HG03432 (cell line): ENCODE measurements at regions not wholly inside any gene's neighbourhood (a gene's known extent, or its start where the extent isn't known, plus 50 kb on each side); places are given as distances from the start of the nearest gene placed in this dataset.
"Not testable (repeated sequence)": the region's sequence is repeated elsewhere in the genome, so short reads cannot be mapped to it uniquely, and the experiment has no call there.

Experiments used
- ATAC-seq: cut with Tn5 transposase; IDR thresholded peaks from one replicate; pipeline ENCODE4 v1.9.1; 2021; ENCODE audit warnings: mild to moderate bottlenecking, moderate library complexity; ENCODE audit not compliant: unreplicated experiment

GRCh38 chr6:92114091-92114675 lies 1305.2 kb downstream of the EPHA7 start:
- no peak for ATAC-seq

GRCh38 chr6:92111386-92111785 lies 1308.0 kb downstream of the EPHA7 start:
- no peak for ATAC-seq

- no peak for ATAC-seq
Observed at GRCh38 chr6:92110403-92110802, 1309.0 kb downstream of the EPHA7 start.

- ATAC-seq = no peak
Observed at GRCh38 chr6:92109956-92110355, 1309.4 kb downstream of the EPHA7 start.

- ATAC-seq = no peak
Observed at GRCh38 chr6:92109256-92109655, 1310.1 kb downstream of the EPHA7 start.

- ATAC-seq = no peak
Observed at GRCh38 chr6:92086750-92087149, 1332.6 kb downstream of the EPHA7 start.

GRCh38 chr6:92083914-92084313 lies 1335.4 kb downstream of the EPHA7 start:
- not testable (repeated sequence) for ATAC-seq

GRCh38 chr6:92072387-92072786 lies 1347.0 kb downstream of the EPHA7 start:
- no peak for ATAC-seq

GRCh38 chr6:92069781-92070180 lies 1349.6 kb downstream of the EPHA7 start:
- no peak for ATAC-seq

GRCh38 chr6:92052513-92052912 lies 1366.8 kb downstream of the EPHA7 start:
- ATAC-seq = no peak

GRCh38 chr6:92050216-92050615 lies 1369.1 kb downstream of the EPHA7 start:
- no peak for ATAC-seq

- no peak for ATAC-seq
Observed at GRCh38 chr6:92047860-92048259, 1371.5 kb downstream of the EPHA7 start.

- no peak for ATAC-seq
Observed at GRCh38 chr6:92047152-92047850, 1372.1 kb downstream of the EPHA7 start.

- ATAC-seq = no peak
Observed at GRCh38 chr6:92044312-92044711, 1375.0 kb downstream of the EPHA7 start.

- ATAC-seq = peak; percentile 44
Observed at GRCh38 chr6:92043777-92044176, 1375.6 kb downstream of the EPHA7 start.

GRCh38 chr6:92026878-92027277 lies 1392.5 kb downstream of the EPHA7 start:
- ATAC-seq = no peak

GRCh38 chr6:92024881-92025280 lies 1394.5 kb downstream of the EPHA7 start:
- ATAC-seq = no peak

GRCh38 chr6:92024110-92024509 lies 1395.2 kb downstream of the EPHA7 start:
- no peak for ATAC-seq

- ATAC-seq = no peak
Observed at GRCh38 chr6:92023410-92023966, 1395.9 kb downstream of the EPHA7 start.

GRCh38 chr6:92011681-92012245 lies 1407.6 kb downstream of the EPHA7 start:
- ATAC-seq = no peak

GRCh38 chr6:92008757-92009502 lies 1410.4 kb downstream of the EPHA7 start:
- ATAC-seq = no peak
